ENCODE measurements at regions not wholly inside any gene's neighbourhood (a gene's known extent, or its start where the extent isn't known, plus 50 kb on each side); places are given as distances from the start of the nearest gene placed in this dataset.

- TF ChIP-seq, protein P1, sequence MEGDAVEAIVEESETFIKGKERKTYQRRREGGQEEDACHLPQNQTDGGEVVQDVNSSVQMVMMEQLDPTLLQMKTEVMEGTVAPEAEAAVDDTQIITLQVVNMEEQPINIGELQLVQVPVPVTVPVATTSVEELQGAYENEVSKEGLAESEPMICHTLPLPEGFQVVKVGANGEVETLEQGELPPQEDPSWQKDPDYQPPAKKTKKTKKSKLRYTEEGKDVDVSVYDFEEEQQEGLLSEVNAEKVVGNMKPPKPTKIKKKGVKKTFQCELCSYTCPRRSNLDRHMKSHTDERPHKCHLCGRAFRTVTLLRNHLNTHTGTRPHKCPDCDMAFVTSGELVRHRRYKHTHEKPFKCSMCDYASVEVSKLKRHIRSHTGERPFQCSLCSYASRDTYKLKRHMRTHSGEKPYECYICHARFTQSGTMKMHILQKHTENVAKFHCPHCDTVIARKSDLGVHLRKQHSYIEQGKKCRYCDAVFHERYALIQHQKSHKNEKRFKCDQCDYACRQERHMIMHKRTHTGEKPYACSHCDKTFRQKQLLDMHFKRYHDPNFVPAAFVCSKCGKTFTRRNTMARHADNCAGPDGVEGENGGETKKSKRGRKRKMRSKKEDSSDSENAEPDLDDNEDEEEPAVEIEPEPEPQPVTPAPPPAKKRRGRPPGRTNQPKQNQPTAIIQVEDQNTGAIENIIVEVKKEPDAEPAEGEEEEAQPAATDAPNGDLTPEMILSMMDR (IDR thresholded peaks at IDR 0.05), result no peak
- TF ChIP-seq POLR2A (IDR thresholded peaks at IDR 0.05), result no peak
These were observed 414.0 kb downstream of the GATA3 start for GRCh38 chr10:8468477-8468876.
